Stimulated activated CD8-positive, alpha-beta memory T cell treated with anti-CD3 and anti-CD28 coated beads, Interleukin-4, amount 100 ng/mL, for 24 hours (primary cell): ENCODE measurements at regions not wholly inside any gene's neighbourhood (a gene's known extent, or its start where the extent isn't known, plus 50 kb on each side); places are given as distances from the start of the nearest gene placed in this dataset.

Experiments used
- DNase-seq: peaks from one replicate; pipeline ENCODE4 v3.0.0-alpha.2; 2020; ENCODE audit warnings: low read depth

GRCh38 chr15:29454506-29454905, 184.9 kb upstream of the NSMCE3 start:
- no peak for DNase-seq

GRCh38 chr15:29452881-29453731, 183.5 kb upstream of the NSMCE3 start:
- no peak for DNase-seq

- DNase-seq, result no peak
Measured at GRCh38 chr15:29451201-29451781, 181.7 kb upstream of the NSMCE3 start.

GRCh38 chr15:29449136-29449535, 179.5 kb upstream of the NSMCE3 start:
- DNase-seq, result no peak

GRCh38 chr15:29448320-29448719, 178.7 kb upstream of the NSMCE3 start:
- DNase-seq, result no peak

GRCh38 chr15:29446480-29446879, 176.9 kb upstream of the NSMCE3 start:
- DNase-seq, result no peak

- DNase-seq, result no peak
Measured at GRCh38 chr15:29442532-29442931, 172.9 kb upstream of the NSMCE3 start.

GRCh38 chr15:29440541-29440940, 170.9 kb upstream of the NSMCE3 start:
- DNase-seq, result no peak

- DNase-seq, result no peak
Measured at GRCh38 chr15:29438703-29439055, 169.1 kb upstream of the NSMCE3 start.

- no peak for DNase-seq
Measured at GRCh38 chr15:29437888-29438702, 168.5 kb upstream of the NSMCE3 start.

GRCh38 chr15:29435811-29436210, 166.2 kb upstream of the NSMCE3 start:
- no peak for DNase-seq

GRCh38 chr15:29434280-29434679, 164.7 kb upstream of the NSMCE3 start:
- DNase-seq, result no peak

- DNase-seq, result no peak
Measured at GRCh38 chr15:29433507-29434248, 164.1 kb upstream of the NSMCE3 start.

- no peak for DNase-seq
Measured at GRCh38 chr15:29433050-29433318, 163.4 kb upstream of the NSMCE3 start.

GRCh38 chr15:29432191-29433049, 162.8 kb upstream of the NSMCE3 start:
- no peak for DNase-seq

- DNase-seq, result no peak
Measured at GRCh38 chr15:29430831-29431230, 161.2 kb upstream of the NSMCE3 start.

- no peak for DNase-seq
Measured at GRCh38 chr15:29430124-29430523, 160.5 kb upstream of the NSMCE3 start.

- no peak for DNase-seq
Measured at GRCh38 chr15:29429584-29429983, 160.0 kb upstream of the NSMCE3 start.

GRCh38 chr15:29428925-29429573, 159.4 kb upstream of the NSMCE3 start:
- no peak for DNase-seq

- DNase-seq, result no peak
Measured at GRCh38 chr15:29425864-29426263, 156.2 kb upstream of the NSMCE3 start.

- no peak for DNase-seq
Measured at GRCh38 chr15:29424118-29424517, 154.5 kb upstream of the NSMCE3 start.
